Neural cell (in vitro differentiated cells): ENCODE measurements at regions not wholly inside any gene's neighbourhood (a gene's known extent, or its start where the extent isn't known, plus 50 kb on each side); places are given as distances from the start of the nearest gene placed in this dataset.

ENCODE experiments used
- H2AFZ ChIP-seq: fragments of 200-600, 300-800 bp; sonication (generic), shearing (Covaris generic); 2 replicates; pipeline ENCODE4 v1.6.0; 2014; ENCODE audit warnings: low read depth, mild to moderate bottlenecking, antibody characterized with exemption, low read length, moderate library complexity
- H3F3A ChIP-seq: fragments of 200-600 bp; shearing (Covaris generic); 2 replicates; pipeline ENCODE4 v1.6.1; 2016; ENCODE audit warnings: mild to moderate bottlenecking, moderate library complexity, mixed read lengths, antibody characterized with exemption, low read length; ENCODE audit not compliant: insufficient read depth, poor library complexity, severe bottlenecking
- H3K27ac ChIP-seq: fragments of 200-600, 300-800 bp; sonication (generic), shearing (Covaris generic); 2 replicates; pipeline ENCODE4 v1.5.1; 2014; ENCODE audit warnings: mild to moderate bottlenecking, low read length, moderate library complexity
- H3K27me3 ChIP-seq: fragments of 300-800, 200-600 bp; sonication (generic), shearing (Covaris generic); 2 replicates; pipeline ENCODE4 v1.6.0; 2014; ENCODE audit warnings: mild to moderate bottlenecking, low read depth, low read length, moderate library complexity; ENCODE audit not compliant: insufficient read depth
- H3K36me3 ChIP-seq: fragments of 300-800, 200-600 bp; sonication (generic), shearing (Covaris generic); 2 replicates; pipeline ENCODE4 v1.5.1; 2014; ENCODE audit warnings: mild to moderate bottlenecking, antibody characterized with exemption, low read length, moderate library complexity; ENCODE audit not compliant: insufficient read depth
- H3K4me2 ChIP-seq: fragments of 300-800, 200-600 bp; sonication (generic), shearing (Covaris generic); 2 replicates; pipeline ENCODE4 v1.6.0; 2014; ENCODE audit warnings: mild to moderate bottlenecking, low read length
- H3K4me3 ChIP-seq: fragments of 300-800, 200-600 bp; sonication (generic), shearing (Covaris generic); 2 replicates; pipeline ENCODE4 v1.5.1; 2014; ENCODE audit warnings: mild to moderate bottlenecking, low read length, moderate library complexity
- H3K79me2 ChIP-seq: fragments of 200-600 bp; shearing (Covaris generic); replicated peaks from 2 replicates; pipeline ENCODE4 v1.6.0; 2014; ENCODE audit warnings: mild to moderate bottlenecking, low read length, moderate library complexity; ENCODE audit not compliant: insufficient read depth
- H3K9ac ChIP-seq: fragments of 300-800, 200-600 bp; sonication (generic), shearing (Covaris generic); 2 replicates; pipeline ENCODE4 v1.6.1; 2016; ENCODE audit warnings: mild to moderate bottlenecking, low read length, mixed read lengths
- H3K9me2 ChIP-seq: fragments of 200-600 bp; shearing (Covaris generic); 2 replicates; pipeline ENCODE4 v1.6.1; 2016; ENCODE audit warnings: mild to moderate bottlenecking, low read length, mixed read lengths; ENCODE audit not compliant: insufficient read depth
- H3K9me3 ChIP-seq: fragments of 200-600, 300-800 bp; sonication (generic), shearing (Covaris generic); 2 replicates; pipeline ENCODE4 v1.6.1; 2016; ENCODE audit warnings: mild to moderate bottlenecking, mixed run types, low read length, moderate library complexity, mixed read lengths
- H4K20me1 ChIP-seq: fragments of 200-600 bp; shearing (Covaris generic); 2 replicates; pipeline ENCODE4 v1.6.1; 2016; ENCODE audit warnings: mild to moderate bottlenecking, mixed run types; ENCODE audit not compliant: insufficient read depth
- CTCF ChIP-seq: fragments of 450-650 bp; IDR thresholded peaks from 2 replicates; pipeline ENCODE4 v1.5.1; 2014; ENCODE audit warnings: antibody characterized with exemption, mild to moderate bottlenecking, moderate library complexity; ENCODE audit not compliant: poor library complexity, severe bottlenecking
- EP300 ChIP-seq: fragments of 450-650 bp; conservative IDR thresholded peaks from 2 replicates; pipeline ENCODE4 v1.6.1; 2014; ENCODE audit warnings: antibody characterized with exemption, mild to moderate bottlenecking, moderate library complexity; ENCODE audit not compliant: poor library complexity, severe bottlenecking
- EZH2 ChIP-seq: fragments of 200-600, 300-800 bp; shearing (Covaris generic), sonication (generic); IDR thresholded peaks from 2 replicates; pipeline ENCODE4 v1.6.1; 2014; ENCODE audit warnings: antibody characterized with exemption, low read length, borderline replicate concordance, mild to moderate bottlenecking; ENCODE audit not compliant: insufficient read depth, poor library complexity, severe bottlenecking
- MXI1 ChIP-seq: fragments of 450-650 bp; conservative IDR thresholded peaks from 2 replicates; pipeline ENCODE4 v1.6.1; 2014; ENCODE audit warnings: antibody characterized with exemption, mild to moderate bottlenecking; ENCODE audit not compliant: poor library complexity, severe bottlenecking
- POLR2AphosphoS5 ChIP-seq: IDR thresholded peaks from 2 replicates; pipeline ENCODE4 v1.6.1; 2012
- RAD21 ChIP-seq: fragments of 450-650 bp; conservative IDR thresholded peaks from 2 replicates; pipeline ENCODE4 v1.6.1; 2014; ENCODE audit warnings: antibody characterized with exemption, mild to moderate bottlenecking, moderate library complexity
- REST ChIP-seq: IDR thresholded peaks from 2 replicates; pipeline ENCODE4 v1.6.1; 2012; ENCODE audit warnings: borderline replicate concordance
- SMC3 ChIP-seq: fragments of 450-650 bp; conservative IDR thresholded peaks from 2 replicates; pipeline ENCODE4 v1.6.1; 2014; ENCODE audit warnings: antibody characterized with exemption, mild to moderate bottlenecking, moderate library complexity; ENCODE audit not compliant: poor library complexity
- TAF1 ChIP-seq: IDR thresholded peaks from 2 replicates; pipeline ENCODE4 v1.6.1; 2012; ENCODE audit warnings: low read depth

GRCh38 chr18:60865801-60866200 lies 467.4 kb upstream of the CDH20 start:
- Histone ChIP-seq H3K27ac (no peak overlapping the region), H3K79me2 (no peaks in the 10 kb centered on the region), H3K4me3 (no peak overlapping the region), H3K4me2 (no peak overlapping the region), H2AFZ (no peak overlapping the region), H3K9ac (no peak overlapping the region), H3F3A (no peaks in the 10 kb centered on the region), H3K27me3 (no peaks in the 10 kb centered on the region), H4K20me1 (no peaks in the 10 kb centered on the region), H3K36me3 (no peaks in the 10 kb centered on the region), H3K9me2 (no peaks in the 10 kb centered on the region), H3K9me3 (no peaks in the 10 kb centered on the region)
- no peak for TF ChIP-seq SMC3
- TF ChIP-seq EZH2, result no peak
- TF ChIP-seq CTCF, result no peak
- no peak for TF ChIP-seq EP300
- TF ChIP-seq MXI1, result no peak
- no peak for TF ChIP-seq TAF1
- TF ChIP-seq REST, result no peak
- TF ChIP-seq POLR2AphosphoS5, result no peak
- no peak for TF ChIP-seq RAD21

- Histone ChIP-seq H3K4me3 (no peak overlapping the region), H3K9me2 (no peaks in the 10 kb centered on the region), H3K9ac (no peak overlapping the region), H3K9me3 (no peaks in the 10 kb centered on the region), H3K27me3 (no peaks in the 10 kb centered on the region), H4K20me1 (no peaks in the 10 kb centered on the region), H3K36me3 (no peaks in the 10 kb centered on the region), H3K79me2 (no peaks in the 10 kb centered on the region), H2AFZ (no peak overlapping the region), H3K27ac (no peak overlapping the region), H3F3A (no peaks in the 10 kb centered on the region), H3K4me2 (no peak overlapping the region)
- TF ChIP-seq EZH2 (no peak), REST (no peak), EP300 (no peak), POLR2AphosphoS5 (no peak), TAF1 (no peak), CTCF (no peak), MXI1 (no peak), SMC3 (no peak)
Measured at GRCh38 chr18:60870261-60871153, 462.7 kb upstream of the CDH20 start.
